WTC11 (cell line): ENCODE measurements at regions not wholly inside any gene's neighbourhood (a gene's known extent, or its start where the extent isn't known, plus 50 kb on each side); places are given as distances from the start of the nearest gene placed in this dataset.

Source experiments
- ATAC-seq: fragments of 200-7000 bp; cut with Tn5 transposase; 2 replicates; pipeline ENCODE4 v1.10.0; 2021; ENCODE audit warnings: mild to moderate bottlenecking, moderate library complexity
- CTCF ChIA-PET: fragments of 300-600 bp; sonication (Branson Sonifier 250); formaldehyde crosslinking; loops from one replicate; lab custom pipeline; 2021; ENCODE audit warnings: antibody characterized with exemption; lab: Charles Lee
- POLR2A ChIA-PET: fragments of 350-600 bp; sonication (Branson Sonifier 250); formaldehyde crosslinking; loops from one replicate; lab custom pipeline; 2021; ENCODE audit warnings: antibody characterized with exemption; lab: Charles Lee
- DNase-seq: peaks from one replicate; pipeline ENCODE4 v3.0.0; 2021; ENCODE audit warnings: low spot score
- H3K27ac Mint-ChIP-seq: 2 replicates; pipeline ENCODE4 v1.8.0; 2021; ENCODE audit warnings: mixed read lengths
- H3K27me3 Mint-ChIP-seq: 2 replicates; pipeline ENCODE4 v1.8.0; 2021; ENCODE audit warnings: low read depth, mild to moderate bottlenecking, moderate library complexity, mixed read lengths
- H3K36me3 Mint-ChIP-seq: 2 replicates; pipeline ENCODE4 v1.8.0; 2021; ENCODE audit warnings: mixed read lengths
- H3K4me1 Mint-ChIP-seq: 2 replicates; pipeline ENCODE4 v1.8.0; 2022; ENCODE audit warnings: mixed read lengths
- H3K4me3 Mint-ChIP-seq: 2 replicates; pipeline ENCODE4 v1.8.0; 2021; ENCODE audit warnings: mild to moderate bottlenecking, moderate library complexity, mixed read lengths
- H3K9me3 Mint-ChIP-seq: 2 replicates; pipeline ENCODE4 v1.8.0; 2021; ENCODE audit warnings: mixed read lengths
- AR ChIP-seq: fragments of 250-450 bp; sonication (Bioruptor Pico); IDR thresholded peaks from 2 replicates; pipeline ENCODE4 v1.9.0; 2021; ENCODE audit warnings: mild to moderate bottlenecking
- ATF1 ChIP-seq: sonication (generic); formaldehyde crosslinking; IDR thresholded peaks from 2 replicates; pipeline ENCODE4 v1.8.1; 2023; ENCODE audit warnings: mild to moderate bottlenecking, moderate library complexity, missing genetic modification reagents
- E2F5 ChIP-seq: sonication (generic); formaldehyde crosslinking; IDR thresholded peaks from 2 replicates; pipeline ENCODE4 v1.8.1; 2022; ENCODE audit warnings: mild to moderate bottlenecking, moderate library complexity, missing genetic modification reagents
- ELF4 ChIP-seq: sonication (generic); formaldehyde crosslinking; IDR thresholded peaks from 2 replicates; pipeline ENCODE4 v1.8.1; 2022; ENCODE audit warnings: low read depth, mild to moderate bottlenecking, moderate library complexity, missing genetic modification reagents
- ERG ChIP-seq: fragments of 250-450 bp; sonication (Bioruptor Pico); IDR thresholded peaks from 2 replicates; pipeline ENCODE4 v1.8.0; 2021; ENCODE audit warnings: mild to moderate bottlenecking
- KAT7 ChIP-seq: sonication (generic); formaldehyde crosslinking; IDR thresholded peaks from 2 replicates; pipeline ENCODE4 v1.8.1; 2023; ENCODE audit warnings: missing genetic modification reagents, mild to moderate bottlenecking, borderline replicate concordance
- MLX ChIP-seq: sonication (generic); formaldehyde crosslinking; IDR thresholded peaks from 2 replicates; pipeline ENCODE4 v1.8.1; 2023; ENCODE audit warnings: mild to moderate bottlenecking, missing genetic modification reagents, moderate library complexity
- MXD4 ChIP-seq: fragments of 250-450 bp; sonication (Bioruptor Pico); IDR thresholded peaks from 2 replicates; pipeline ENCODE4 v1.8.0; 2021; ENCODE audit warnings: mild to moderate bottlenecking, moderate library complexity, borderline replicate concordance
- NR3C1 ChIP-seq: sonication (generic); formaldehyde crosslinking; conservative IDR thresholded peaks from 2 replicates; pipeline ENCODE4 v1.8.1; 2023; ENCODE audit warnings: low read depth, mild to moderate bottlenecking, missing genetic modification reagents
- PRDM15 ChIP-seq: sonication (generic); formaldehyde crosslinking; IDR thresholded peaks from 2 replicates; pipeline ENCODE4 v1.8.0; 2022; ENCODE audit warnings: missing genetic modification reagents
- RORB ChIP-seq: fragments of 250-450 bp; sonication (Bioruptor Pico); IDR thresholded peaks from 2 replicates; pipeline ENCODE4 v1.9.0; 2021; ENCODE audit warnings: mild to moderate bottlenecking
- SOX15 ChIP-seq: fragments of 250-450 bp; sonication (Bioruptor Pico); IDR thresholded peaks from 2 replicates; pipeline ENCODE4 v1.9.0; 2021; ENCODE audit warnings: mild to moderate bottlenecking
- TCF7 ChIP-seq: sonication (generic); formaldehyde crosslinking; IDR thresholded peaks from 2 replicates; pipeline ENCODE4 v1.8.0; 2022; ENCODE audit warnings: mild to moderate bottlenecking, low read depth, missing genetic modification reagents, moderate library complexity
- ZMAT4 ChIP-seq: fragments of 250-450 bp; sonication (Bioruptor Pico); IDR thresholded peaks from 2 replicates; pipeline ENCODE4 v1.9.0; 2021; ENCODE audit warnings: mild to moderate bottlenecking
- ZNF423 ChIP-seq: fragments of 250-450 bp; sonication (Bioruptor Pico); IDR thresholded peaks from 2 replicates; pipeline ENCODE4 v2.1.2; 2022; ENCODE audit warnings: mild to moderate bottlenecking, moderate library complexity
- ZNF425 ChIP-seq: fragments of 250-450 bp; sonication (Bioruptor Pico); conservative IDR thresholded peaks from 2 replicates; pipeline ENCODE4 v1.9.0; 2021; ENCODE audit warnings: mild to moderate bottlenecking

- Mint-ChIP-seq H3K27ac (no peak overlapping the region), H3K9me3 (peaks cover 17% of the 10 kb centered on the region), H3K4me1 (no peaks in the 10 kb centered on the region), H3K4me3 (no peak overlapping the region), H3K36me3 (peaks cover 7% of the 10 kb centered on the region; the same call in 1 of the 2 replicates), H3K27me3 (no peaks in the 10 kb centered on the region)
- ATAC-seq (no peak), DNase-seq (no peak)
- ChIA-PET POLR2A (no interaction called here), CTCF (no interaction called here)
- TF ChIP-seq TCF7 (no peak), MLX (CRISPR knock-in tag) (no peak), ELF4 (CRISPR knock-in tag) (no peak), KAT7 (CRISPR knock-in tag) (no peak), ZMAT4 (CRISPR knock-in tag) (no peak), E2F5 (CRISPR knock-in tag) (no peak), SOX15 (no peak), PRDM15 (CRISPR knock-in tag) (no peak), ERG (CRISPR knock-in tag) (no peak), RORB (CRISPR knock-in tag) (no peak), ZNF423 (CRISPR knock-in tag) (no peak), NR3C1 (CRISPR knock-in tag) (no peak), AR (CRISPR knock-in tag) (no peak), ATF1 (CRISPR knock-in tag) (no peak), ZNF425 (CRISPR knock-in tag) (no peak), MXD4 (no peak)
Measured at GRCh38 chr3:160081958-160082533, 93.4 kb downstream of the IL12A start.
